ENCODE measurements at regions not wholly inside any gene's neighbourhood (a gene's known extent, or its start where the extent isn't known, plus 50 kb on each side); places are given as distances from the start of the nearest gene placed in this dataset.

DNA sequence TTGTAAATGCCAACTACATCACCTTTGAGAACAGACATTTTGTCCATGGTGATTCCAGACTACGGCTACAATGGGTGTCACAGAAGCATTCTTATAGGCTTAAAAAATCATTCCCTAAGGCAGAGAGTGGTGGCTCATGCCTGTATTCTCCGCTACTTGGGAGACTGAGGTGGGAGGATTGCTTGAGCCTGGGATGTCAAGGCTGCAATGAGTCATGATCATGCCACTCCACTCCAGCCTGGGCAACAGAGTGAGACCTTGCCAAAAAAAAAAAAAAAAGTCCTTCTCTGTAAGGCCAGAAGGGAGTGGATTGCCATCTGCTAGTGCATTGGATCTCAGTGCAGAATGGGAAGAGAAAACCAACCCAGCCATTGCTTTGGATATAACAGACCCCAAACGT lies 522.5 kb downstream of the VRK1 start:
- TF ChIP-seq, protein P1, sequence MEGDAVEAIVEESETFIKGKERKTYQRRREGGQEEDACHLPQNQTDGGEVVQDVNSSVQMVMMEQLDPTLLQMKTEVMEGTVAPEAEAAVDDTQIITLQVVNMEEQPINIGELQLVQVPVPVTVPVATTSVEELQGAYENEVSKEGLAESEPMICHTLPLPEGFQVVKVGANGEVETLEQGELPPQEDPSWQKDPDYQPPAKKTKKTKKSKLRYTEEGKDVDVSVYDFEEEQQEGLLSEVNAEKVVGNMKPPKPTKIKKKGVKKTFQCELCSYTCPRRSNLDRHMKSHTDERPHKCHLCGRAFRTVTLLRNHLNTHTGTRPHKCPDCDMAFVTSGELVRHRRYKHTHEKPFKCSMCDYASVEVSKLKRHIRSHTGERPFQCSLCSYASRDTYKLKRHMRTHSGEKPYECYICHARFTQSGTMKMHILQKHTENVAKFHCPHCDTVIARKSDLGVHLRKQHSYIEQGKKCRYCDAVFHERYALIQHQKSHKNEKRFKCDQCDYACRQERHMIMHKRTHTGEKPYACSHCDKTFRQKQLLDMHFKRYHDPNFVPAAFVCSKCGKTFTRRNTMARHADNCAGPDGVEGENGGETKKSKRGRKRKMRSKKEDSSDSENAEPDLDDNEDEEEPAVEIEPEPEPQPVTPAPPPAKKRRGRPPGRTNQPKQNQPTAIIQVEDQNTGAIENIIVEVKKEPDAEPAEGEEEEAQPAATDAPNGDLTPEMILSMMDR (conservative IDR thresholded peaks at IDR 0.05; ENCODE audit: low read depth, low read length), result no peak
- no peak overlapping the region for H3K4me3 ChIP-seq (ENCODE audit: low read depth, low read length)
- DNase-seq (ENCODE audit: low read depth), result no peak

DNA sequence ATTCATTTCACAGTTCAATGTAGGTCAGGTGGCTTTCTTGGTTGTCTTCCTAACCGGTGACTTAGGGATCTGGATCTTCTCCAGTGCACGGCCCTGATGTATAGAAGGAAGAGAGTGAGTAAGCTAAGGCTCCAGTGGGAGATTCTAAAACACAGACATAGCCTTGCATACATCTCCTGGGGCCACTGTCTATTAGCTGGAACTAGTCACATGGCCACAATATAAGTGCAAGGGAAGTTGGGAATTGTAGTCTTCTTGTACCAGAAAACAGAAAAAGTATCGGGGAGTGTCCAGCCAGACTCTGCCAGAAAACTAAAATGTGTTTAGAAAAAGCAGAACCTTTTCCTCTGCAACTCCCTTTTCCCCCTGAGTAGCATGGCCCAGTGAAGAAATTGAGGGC lies 531.6 kb downstream of the VRK1 start:
- TF ChIP-seq, protein P1 (conservative IDR thresholded peaks at IDR 0.05; ENCODE audit: low read depth, low read length), result no peak
- DNase-seq (ENCODE audit: low read depth), result no peak
- no peak overlapping the region for H3K4me3 ChIP-seq (ENCODE audit: low read depth, low read length)

DNA sequence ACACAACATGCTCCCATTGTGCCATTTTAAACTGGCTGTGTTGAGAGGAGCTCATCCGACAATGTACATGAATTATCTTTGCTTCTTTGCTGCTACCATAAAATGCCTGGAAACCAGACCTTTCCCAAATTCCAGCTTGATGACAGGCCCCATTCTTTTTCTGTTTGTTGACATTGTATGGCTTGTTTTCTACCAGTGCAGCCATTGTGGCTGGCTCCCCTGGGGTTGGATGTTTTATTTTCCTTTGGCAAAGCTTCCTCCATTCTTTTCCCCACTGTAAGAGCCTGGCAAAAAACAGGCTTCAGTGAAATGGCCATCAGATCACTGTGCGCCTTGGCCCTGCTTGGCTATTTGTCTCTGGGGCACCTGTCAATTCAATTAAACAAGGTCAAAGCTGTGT lies 532.5 kb downstream of the VRK1 start:
- no peak for DNase-seq (ENCODE audit: low read depth)
- no peak overlapping the region for H3K4me3 ChIP-seq (ENCODE audit: low read depth, low read length)
- TF ChIP-seq, protein P1 (conservative IDR thresholded peaks at IDR 0.05; ENCODE audit: low read depth, low read length), result no peak

DNA sequence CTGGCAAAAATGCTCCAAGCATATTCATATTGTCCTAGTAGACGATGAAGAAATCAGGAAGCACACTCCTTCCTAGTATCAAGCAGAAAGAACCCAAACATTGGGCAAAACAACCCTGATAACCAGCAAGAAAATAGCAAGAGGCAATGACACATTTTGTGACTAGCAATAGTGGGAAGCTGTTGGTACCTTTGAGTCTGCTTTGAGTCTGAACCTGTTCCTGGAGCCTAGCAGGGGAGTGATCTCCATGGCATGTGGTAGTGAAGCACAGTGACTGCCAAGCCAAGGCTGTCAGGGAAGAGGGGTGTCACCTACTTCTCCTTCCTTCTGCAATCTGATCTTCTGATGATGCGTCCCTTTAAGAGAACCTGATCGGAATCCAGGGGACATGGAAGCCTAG lies 533.9 kb downstream of the VRK1 start:
- TF ChIP-seq, protein P1 (conservative IDR thresholded peaks at IDR 0.05; ENCODE audit: low read depth, low read length), result no peak
- DNase-seq (ENCODE audit: low read depth), result no peak

DNA sequence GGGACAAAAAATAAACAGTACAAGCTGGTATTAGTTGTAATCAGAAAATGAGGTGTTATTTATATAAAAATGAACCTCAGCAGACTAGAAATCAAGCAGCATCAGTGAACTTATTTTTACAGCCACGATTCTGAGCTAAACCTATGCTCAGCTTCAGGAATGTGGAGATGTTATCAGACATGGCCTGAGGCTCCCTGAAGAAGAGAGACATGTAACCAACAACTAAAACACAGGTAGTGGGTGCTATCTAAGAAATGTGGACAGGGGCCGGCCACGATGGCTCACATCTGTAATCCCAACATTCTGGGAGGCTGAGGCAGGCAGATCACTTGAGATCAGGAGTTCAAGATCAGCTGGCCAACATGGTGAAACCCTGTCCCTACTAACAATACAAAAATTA lies 534.3 kb downstream of the VRK1 start:
- H3K4me3 ChIP-seq (ENCODE audit: low read depth, low read length), result no peak overlapping the region
- TF ChIP-seq, protein P1 (conservative IDR thresholded peaks at IDR 0.05; ENCODE audit: low read depth, low read length), result no peak
- no peak for DNase-seq (ENCODE audit: low read depth)

More for the DNA sequence above, 533.9 kb downstream of the VRK1 start:
- H3K4me3 ChIP-seq (ENCODE audit: low read depth, low read length), result no peak overlapping the region

DNA sequence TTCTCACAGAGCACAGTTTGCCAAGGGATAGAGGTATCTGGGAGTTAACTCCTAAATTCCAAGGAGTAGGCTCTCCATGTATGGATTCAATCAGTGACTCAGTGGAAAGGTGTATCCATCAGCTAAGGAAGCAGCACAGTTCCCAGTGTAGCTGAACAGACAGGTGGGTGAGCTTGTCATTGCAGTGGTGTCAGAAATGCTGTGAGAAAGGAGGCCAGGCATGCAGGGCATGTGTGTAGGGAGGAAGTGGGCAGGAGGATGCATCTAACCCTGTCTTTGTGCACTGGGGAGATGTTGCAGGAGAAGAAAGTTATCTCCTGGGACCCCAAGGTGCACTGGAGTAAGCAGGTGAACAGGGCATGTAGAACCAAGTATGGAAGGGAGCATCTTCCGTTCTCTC lies 539.0 kb downstream of the VRK1 start:
- TF ChIP-seq, protein P1 (conservative IDR thresholded peaks at IDR 0.05; ENCODE audit: low read depth, low read length), result no peak
- DNase-seq (ENCODE audit: low read depth), result no peak
- no peak overlapping the region for H3K4me3 ChIP-seq (ENCODE audit: low read depth, low read length)

DNA sequence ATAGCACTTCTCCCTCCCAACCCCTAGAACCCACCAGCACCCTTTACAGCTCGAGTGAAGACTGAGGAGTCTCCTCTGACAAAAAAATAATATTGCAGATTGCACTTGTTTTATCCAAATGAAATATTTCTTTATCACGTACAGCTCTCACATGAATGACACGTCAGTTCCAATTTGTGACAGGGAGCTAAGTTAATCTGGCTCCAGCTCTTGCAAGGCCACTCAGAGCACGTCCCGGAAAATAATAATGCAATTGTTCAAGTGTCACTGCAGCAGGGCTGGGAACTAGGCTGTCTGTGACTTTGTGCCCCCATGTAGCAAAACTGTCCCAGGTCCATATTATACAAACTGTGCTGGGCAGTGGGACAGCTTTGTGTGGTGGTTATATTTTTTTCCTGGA lies 539.6 kb downstream of the VRK1 start:
- DNase-seq (ENCODE audit: low read depth), result no peak
- H3K4me3 ChIP-seq (ENCODE audit: low read depth, low read length), result no peak overlapping the region
- TF ChIP-seq, protein P1 (conservative IDR thresholded peaks at IDR 0.05; ENCODE audit: low read depth, low read length), result no peak

Data from choroid plexus epithelial cell (primary cell).